ENCODE measurements at regions not wholly inside any gene's neighbourhood (a gene's known extent, or its start where the extent isn't known, plus 50 kb on each side); places are given as distances from the start of the nearest gene placed in this dataset.

DNA sequence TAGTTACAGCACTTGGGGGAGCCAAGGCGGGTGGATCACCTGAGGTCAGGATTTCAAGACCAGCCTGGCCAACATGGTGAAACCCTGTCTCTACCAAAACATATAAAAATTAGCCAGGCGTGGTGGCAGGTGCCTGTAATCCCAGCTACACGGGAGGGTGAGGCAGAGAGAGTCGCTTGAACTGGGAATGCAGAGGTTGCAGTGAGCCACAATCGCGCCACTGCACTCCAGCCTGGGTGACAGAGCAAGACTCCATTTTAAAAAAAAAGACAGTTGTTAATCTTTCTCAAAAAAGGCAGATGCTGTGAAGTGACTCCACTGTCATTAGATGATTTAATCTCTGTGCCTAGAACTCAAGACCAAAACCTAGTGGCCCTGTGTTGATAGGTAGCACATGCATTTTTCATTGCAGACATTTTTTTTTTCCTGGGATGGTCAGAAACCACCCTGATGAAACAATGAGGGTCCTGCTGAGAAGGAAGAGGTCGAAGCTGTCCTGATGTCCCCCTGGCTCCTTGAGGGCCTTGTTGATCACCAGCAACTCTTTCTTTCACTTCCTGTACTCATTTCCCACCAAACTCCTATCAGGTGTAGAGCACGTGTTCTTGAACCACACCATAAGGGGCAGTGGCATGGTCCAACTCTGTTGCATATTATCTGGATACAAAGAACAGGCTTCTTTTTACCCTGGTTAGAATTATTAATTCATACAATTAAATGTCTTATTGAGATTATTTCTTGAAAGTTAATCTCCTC is 382.2 kb downstream of the ICE1 start:
- TF ChIP-seq, protein P1, sequence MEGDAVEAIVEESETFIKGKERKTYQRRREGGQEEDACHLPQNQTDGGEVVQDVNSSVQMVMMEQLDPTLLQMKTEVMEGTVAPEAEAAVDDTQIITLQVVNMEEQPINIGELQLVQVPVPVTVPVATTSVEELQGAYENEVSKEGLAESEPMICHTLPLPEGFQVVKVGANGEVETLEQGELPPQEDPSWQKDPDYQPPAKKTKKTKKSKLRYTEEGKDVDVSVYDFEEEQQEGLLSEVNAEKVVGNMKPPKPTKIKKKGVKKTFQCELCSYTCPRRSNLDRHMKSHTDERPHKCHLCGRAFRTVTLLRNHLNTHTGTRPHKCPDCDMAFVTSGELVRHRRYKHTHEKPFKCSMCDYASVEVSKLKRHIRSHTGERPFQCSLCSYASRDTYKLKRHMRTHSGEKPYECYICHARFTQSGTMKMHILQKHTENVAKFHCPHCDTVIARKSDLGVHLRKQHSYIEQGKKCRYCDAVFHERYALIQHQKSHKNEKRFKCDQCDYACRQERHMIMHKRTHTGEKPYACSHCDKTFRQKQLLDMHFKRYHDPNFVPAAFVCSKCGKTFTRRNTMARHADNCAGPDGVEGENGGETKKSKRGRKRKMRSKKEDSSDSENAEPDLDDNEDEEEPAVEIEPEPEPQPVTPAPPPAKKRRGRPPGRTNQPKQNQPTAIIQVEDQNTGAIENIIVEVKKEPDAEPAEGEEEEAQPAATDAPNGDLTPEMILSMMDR (IDR thresholded peaks at IDR 0.05), result no peak
- TF ChIP-seq POLR2A (IDR thresholded peaks at IDR 0.05), result no peak

Measured in thyroid gland (tissue), 4 donors.